RCC 7860 (cell line): ENCODE measurements at regions not wholly inside any gene's neighbourhood (a gene's known extent, or its start where the extent isn't known, plus 50 kb on each side); places are given as distances from the start of the nearest gene placed in this dataset.

ENCODE experiments used
- DNase-seq: peaks from one replicate; pipeline ENCODE4 v3.0.0-alpha.2; 2015; ENCODE audit warnings: low spot score
- FAIRE-seq: peaks from 2 replicates; lab custom pipeline; 2012; peaks lifted over from hg19 to GRCh38; lab: Jason Lieb, UNC

GRCh38 chr6:93580446-93580845 lies 161.1 kb upstream of the EPHA7 start:
- FAIRE-seq (no peak), DNase-seq (no peak)

- DNase-seq (no peak), FAIRE-seq (no peak)
Measured at GRCh38 chr6:93575495-93576267, 156.3 kb upstream of the EPHA7 start.

GRCh38 chr6:93574299-93574698 lies 154.9 kb upstream of the EPHA7 start:
- no peak for FAIRE-seq
- DNase-seq = no peak

GRCh38 chr6:93571346-93571745 lies 152.0 kb upstream of the EPHA7 start:
- DNase-seq (no peak), FAIRE-seq (no peak)

GRCh38 chr6:93568169-93568568 lies 148.8 kb upstream of the EPHA7 start:
- DNase-seq = no peak
- FAIRE-seq = no peak

GRCh38 chr6:93567164-93567563 lies 147.8 kb upstream of the EPHA7 start:
- no peak for DNase-seq
- no peak for FAIRE-seq

- no peak for FAIRE-seq
- no peak for DNase-seq
Measured at GRCh38 chr6:93566285-93566684, 146.9 kb upstream of the EPHA7 start.

- FAIRE-seq (no peak), DNase-seq (no peak)
Measured at GRCh38 chr6:93562582-93562981, 143.2 kb upstream of the EPHA7 start.

- no peak for DNase-seq
Measured at GRCh38 chr6:93555292-93555691, 135.9 kb upstream of the EPHA7 start.

GRCh38 chr6:93554018-93554417 lies 134.7 kb upstream of the EPHA7 start:
- no peak for DNase-seq
- no peak for FAIRE-seq

More at GRCh38 chr6:93555292-93555691, 135.9 kb upstream of the EPHA7 start:
- FAIRE-seq = no peak

GRCh38 chr6:93550551-93551276 lies 131.4 kb upstream of the EPHA7 start:
- no peak for FAIRE-seq
- no peak for DNase-seq

- FAIRE-seq (no peak), DNase-seq (no peak)
Measured at GRCh38 chr6:93549868-93550267, 130.5 kb upstream of the EPHA7 start.

- FAIRE-seq (no peak), DNase-seq (no peak)
Measured at GRCh38 chr6:93524671-93525451, 105.5 kb upstream of the EPHA7 start.

- no peak for FAIRE-seq
Measured at GRCh38 chr6:93523365-93523764, 104.0 kb upstream of the EPHA7 start.

GRCh38 chr6:93516441-93516840 lies 97.1 kb upstream of the EPHA7 start:
- DNase-seq (no peak), FAIRE-seq (no peak)

More at GRCh38 chr6:93523365-93523764, 104.0 kb upstream of the EPHA7 start:
- DNase-seq = no peak

GRCh38 chr6:93515736-93516135 lies 96.4 kb upstream of the EPHA7 start:
- no peak for DNase-seq
- no peak for FAIRE-seq

GRCh38 chr6:93498713-93499112 lies 79.4 kb upstream of the EPHA7 start:
- no peak for FAIRE-seq
- no peak for DNase-seq

- FAIRE-seq = no peak
- DNase-seq = no peak
Measured at GRCh38 chr6:93496548-93496947, 77.2 kb upstream of the EPHA7 start.

- FAIRE-seq = no peak
- DNase-seq = no peak
Measured at GRCh38 chr6:93494057-93494456, 74.7 kb upstream of the EPHA7 start.

GRCh38 chr6:93474733-93475179 lies 55.4 kb upstream of the EPHA7 start:
- FAIRE-seq (no peak), DNase-seq (no peak)

- no peak for FAIRE-seq
- no peak for DNase-seq
Measured at GRCh38 chr6:93471281-93471680, 51.9 kb upstream of the EPHA7 start.
